GM19452 (cell line): ENCODE measurements at regions not wholly inside any gene's neighbourhood (a gene's known extent, or its start where the extent isn't known, plus 50 kb on each side); places are given as distances from the start of the nearest gene placed in this dataset.
"Not testable (repeated sequence)": the region's sequence is repeated elsewhere in the genome, so short reads cannot be mapped to it uniquely, and the experiment has no call there.

Source experiments
- ATAC-seq: cut with Tn5 transposase; IDR thresholded peaks from one replicate; pipeline ENCODE4 v1.9.1; 2021; ENCODE audit not compliant: unreplicated experiment

DNA sequence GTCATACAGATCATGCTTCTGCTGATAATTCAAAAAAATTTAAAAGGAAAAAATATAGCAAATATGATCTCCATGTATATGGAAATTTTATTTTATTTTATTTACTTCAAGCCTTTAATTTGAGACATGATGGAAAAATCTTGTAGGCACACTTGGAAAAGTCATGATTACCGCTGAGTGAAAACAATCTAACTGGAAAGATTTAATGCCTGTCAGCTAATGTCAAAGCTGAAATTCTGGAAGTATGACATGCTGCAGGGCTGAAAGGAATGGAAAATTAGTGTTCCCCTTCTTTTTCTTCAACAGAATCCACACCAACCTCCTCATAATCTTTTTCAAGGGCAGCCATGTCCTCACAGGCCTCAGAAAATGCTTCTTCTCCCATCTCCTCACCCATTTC is 58.2 kb downstream of the RPRM start:
- no peak for ATAC-seq

DNA sequence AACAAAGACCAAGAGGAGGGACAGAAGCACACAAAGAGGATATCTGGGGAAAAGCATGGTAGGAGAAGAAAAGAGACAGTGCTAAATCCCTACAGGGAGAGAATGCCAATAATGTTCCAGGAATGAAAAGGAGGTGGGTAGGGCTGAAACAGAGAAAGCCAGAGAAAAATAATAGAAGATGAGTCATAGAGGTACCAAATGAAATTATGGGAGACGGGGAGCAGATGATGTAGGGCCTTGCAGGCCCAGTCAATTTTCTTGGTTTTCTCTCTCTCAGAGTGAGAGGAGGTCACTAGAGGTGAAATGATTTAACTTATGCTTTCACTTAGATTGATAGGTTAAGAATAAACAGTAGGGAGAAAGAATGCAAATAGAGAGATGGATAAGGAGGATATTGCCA is 61.5 kb downstream of the RPRM start:
- ATAC-seq: no peak

- no peak for ATAC-seq
Observed at GRCh38 chr2:153416071-153416470, 62.5 kb downstream of the RPRM start.

DNA sequence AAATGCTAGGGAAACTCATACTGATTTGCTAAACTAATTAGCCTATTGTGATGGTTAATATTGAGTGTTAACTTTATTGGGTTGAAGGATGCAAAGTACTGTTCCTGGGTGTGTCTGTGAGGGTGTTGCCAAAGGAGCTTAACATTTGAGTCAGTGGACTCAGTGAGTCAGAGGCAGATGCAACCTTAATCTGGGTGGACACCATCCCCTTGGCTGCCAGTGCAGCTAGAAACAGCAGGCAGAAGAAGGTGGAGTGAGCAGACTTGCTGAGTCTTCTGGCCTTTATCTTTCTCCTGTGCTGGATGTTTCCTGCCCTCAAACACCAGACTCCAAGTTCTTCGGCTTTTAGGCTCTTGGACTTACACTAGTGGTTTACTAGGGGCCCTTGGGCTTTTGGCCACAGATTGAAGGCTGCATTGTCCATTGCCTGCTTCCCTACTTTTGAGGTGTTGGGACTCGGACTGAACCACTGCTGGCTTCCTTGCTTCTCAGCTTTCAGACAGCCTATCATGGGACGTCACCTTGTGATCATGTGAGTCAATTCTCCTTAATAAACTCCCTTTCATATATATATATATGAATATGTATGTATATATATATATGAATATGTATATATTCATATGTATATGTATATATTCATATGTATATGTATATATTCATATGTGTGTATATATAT is 69.7 kb downstream of the RPRM start:
- no peak for ATAC-seq

- no peak for ATAC-seq
Observed at GRCh38 chr2:153405196-153405595, 73.4 kb downstream of the RPRM start.

GRCh38 chr2:153404792-153405191 is 73.8 kb downstream of the RPRM start:
- no peak for ATAC-seq

- ATAC-seq: no peak
Observed at GRCh38 chr2:153403940-153404339, 74.6 kb downstream of the RPRM start.

- not testable (repeated sequence) for ATAC-seq
Observed at GRCh38 chr2:153403352-153403751, 75.2 kb downstream of the RPRM start.

DNA sequence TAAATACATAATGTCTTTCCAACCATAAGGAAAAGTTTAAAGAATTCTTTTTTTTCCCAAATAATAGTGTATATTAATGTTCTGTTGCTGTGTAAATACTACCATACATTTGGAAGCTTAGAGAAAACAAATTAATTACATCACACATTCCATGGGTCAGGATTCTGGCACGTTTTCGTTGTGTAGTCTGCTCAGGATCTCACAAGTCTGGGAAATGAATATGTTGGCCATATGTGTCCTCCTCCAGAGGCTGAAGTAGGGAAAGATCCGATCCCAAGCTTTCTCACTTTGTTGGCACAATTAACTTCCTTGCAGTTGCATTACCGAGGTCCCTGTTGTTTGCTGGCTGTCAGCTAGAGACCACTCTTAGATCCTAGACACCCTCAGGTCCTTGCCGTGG is 83.9 kb downstream of the RPRM start:
- ATAC-seq: no peak

DNA sequence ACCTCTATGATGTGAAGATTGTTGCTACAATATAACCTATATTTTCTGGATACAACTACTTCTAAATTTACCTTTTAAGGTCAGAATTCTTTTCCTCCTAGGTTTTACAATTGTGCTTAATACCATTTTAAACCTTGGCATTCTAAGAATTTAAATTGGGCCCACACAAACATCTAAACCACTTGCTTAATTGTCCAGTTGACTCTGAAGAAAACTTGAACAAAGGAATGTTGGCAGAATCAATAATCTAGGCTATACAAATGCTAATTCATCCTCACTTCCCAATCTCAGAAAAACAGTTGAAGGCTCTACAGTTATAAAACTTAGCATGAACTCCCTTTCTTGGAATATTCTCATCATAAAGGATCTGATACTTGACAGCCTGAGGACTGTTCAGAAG is 84.3 kb downstream of the RPRM start:
- ATAC-seq: no peak

- no peak for ATAC-seq
Observed at GRCh38 chr2:153393518-153393917, 85.0 kb downstream of the RPRM start.

GRCh38 chr2:153391131-153391530 is 87.4 kb downstream of the RPRM start:
- no peak for ATAC-seq

GRCh38 chr2:153388246-153388645 is 90.3 kb downstream of the RPRM start:
- no peak for ATAC-seq

GRCh38 chr2:153387203-153387602 is 91.4 kb downstream of the RPRM start:
- no peak for ATAC-seq

DNA sequence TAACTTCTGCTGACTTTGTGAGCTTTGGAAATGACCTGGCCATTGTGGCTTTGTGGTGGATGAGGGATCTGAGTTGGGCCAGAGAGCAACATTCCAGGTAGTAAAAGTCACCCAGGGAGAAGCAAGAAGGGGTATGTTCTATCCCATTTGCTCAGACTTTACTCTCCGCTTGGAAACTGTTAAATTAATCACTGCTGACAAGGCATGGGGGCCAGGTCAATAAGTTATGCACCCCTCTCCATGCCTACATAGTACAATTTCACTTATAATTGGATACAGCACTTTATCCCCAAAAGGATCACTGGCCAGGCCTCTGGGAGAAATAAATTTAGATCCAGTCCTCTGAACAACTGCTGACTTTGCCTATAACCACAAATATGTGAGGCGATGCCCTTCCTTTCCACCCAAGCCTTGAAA is 92.1 kb downstream of the RPRM start:
- no peak for ATAC-seq

GRCh38 chr2:153373510-153374279 is 104.9 kb downstream of the RPRM start:
- peak; percentile 70 for ATAC-seq

- ATAC-seq: no peak
Observed at GRCh38 chr2:153360239-153360638, 118.3 kb downstream of the RPRM start.

DNA sequence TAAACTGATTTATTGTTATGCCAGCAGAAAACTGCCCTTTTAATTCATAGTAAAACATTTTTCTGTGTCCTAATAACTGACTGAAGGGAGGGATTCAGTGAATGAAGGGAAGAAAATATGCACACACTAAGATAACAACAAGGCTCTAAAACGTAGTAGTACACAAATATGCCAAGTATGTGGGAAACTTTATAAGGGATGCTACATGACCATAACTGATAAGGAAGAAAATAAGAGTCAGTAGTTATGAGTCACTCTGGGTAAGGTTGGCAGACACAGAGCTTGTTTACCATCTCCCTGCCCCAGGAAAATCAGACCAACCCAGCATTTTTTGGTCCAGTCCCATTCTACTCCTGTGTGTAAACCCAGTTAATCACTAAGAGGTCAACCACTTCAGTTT is 124.2 kb downstream of the RPRM start:
- ATAC-seq: no peak

GRCh38 chr2:153349603-153350002 is 129.0 kb downstream of the RPRM start:
- no peak for ATAC-seq

- ATAC-seq: no peak
Observed at GRCh38 chr2:153347818-153348495, 130.6 kb downstream of the RPRM start.

DNA sequence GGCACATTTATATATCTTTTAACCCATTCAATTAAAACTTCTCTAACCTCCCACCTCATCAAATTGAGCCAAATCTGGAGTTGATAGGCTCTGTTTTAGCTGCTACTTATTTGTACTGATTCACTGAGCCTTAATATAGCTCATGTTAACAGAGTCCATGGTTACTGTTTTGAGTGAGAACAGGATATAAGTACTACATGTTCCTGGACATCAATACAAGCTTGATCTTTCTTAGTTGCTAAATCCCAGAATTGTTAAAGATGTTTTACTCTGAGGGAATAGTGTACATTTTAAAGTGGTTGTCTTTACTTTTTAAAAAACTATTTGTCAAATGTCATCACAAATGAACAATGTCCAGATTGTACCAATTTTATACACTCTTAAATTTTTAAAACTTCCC is 157.7 kb downstream of the RPRM start:
- no peak for ATAC-seq

- no peak for ATAC-seq
Observed at GRCh38 chr2:153311432-153311831, 167.1 kb downstream of the RPRM start.
